NCI-H187 (cell line): ENCODE measurements at regions not wholly inside any gene's neighbourhood (a gene's known extent, or its start where the extent isn't known, plus 50 kb on each side); places are given as distances from the start of the nearest gene placed in this dataset.

Source experiments
- DNase-seq, 2 experiments: peaks; one replicate each; lab custom pipeline; 2025; lab: John Stamatoyannopoulos, UW

DNA sequence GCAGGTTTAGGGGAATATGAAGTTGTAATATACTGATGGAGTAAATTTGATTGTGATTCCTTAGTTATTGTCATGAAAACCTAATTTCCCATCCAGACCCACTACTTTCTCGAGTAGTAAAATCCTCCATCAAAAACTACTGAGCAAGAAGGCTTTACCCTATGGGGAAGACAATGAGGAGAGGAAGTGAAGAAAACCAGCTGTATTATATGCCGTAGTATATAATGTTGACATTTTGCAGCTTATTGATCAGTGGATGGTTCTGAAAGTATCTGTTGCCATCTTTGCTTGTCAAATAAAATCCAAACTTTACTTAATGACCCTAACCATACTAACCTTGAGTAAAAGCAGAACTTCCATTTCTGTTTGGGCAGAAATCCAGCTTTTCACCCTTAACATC, 292.8 kb upstream of the RAG2 start:
- no peak for DNase-seq

DNA sequence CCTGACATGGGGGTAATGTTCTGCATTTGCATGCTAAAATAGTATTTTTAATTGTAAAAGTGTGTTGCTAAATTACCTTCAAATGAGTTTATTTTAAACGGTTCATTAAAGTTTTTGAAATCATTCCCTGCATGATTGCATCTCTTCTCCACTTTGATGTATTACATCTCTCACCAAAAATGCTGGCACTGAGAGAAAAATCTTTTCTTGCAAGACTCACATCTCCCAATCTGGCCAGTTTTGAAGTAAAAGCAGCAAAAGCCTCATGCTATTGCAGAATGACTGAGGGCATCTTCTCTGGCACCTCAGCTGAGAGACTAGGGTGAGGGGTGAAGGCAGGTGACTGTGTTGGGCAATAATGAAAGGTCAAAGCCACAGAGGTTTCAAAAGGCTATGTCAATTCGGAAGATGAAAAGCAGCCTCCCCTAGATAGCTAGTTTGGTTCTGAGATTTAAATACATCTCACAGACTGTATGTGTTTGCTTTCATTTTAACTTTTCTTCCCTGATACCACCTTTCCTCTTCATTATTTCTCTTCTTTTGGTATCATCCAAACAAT, 292.2 kb upstream of the RAG2 start:
- DNase-seq, result no peak

DNA sequence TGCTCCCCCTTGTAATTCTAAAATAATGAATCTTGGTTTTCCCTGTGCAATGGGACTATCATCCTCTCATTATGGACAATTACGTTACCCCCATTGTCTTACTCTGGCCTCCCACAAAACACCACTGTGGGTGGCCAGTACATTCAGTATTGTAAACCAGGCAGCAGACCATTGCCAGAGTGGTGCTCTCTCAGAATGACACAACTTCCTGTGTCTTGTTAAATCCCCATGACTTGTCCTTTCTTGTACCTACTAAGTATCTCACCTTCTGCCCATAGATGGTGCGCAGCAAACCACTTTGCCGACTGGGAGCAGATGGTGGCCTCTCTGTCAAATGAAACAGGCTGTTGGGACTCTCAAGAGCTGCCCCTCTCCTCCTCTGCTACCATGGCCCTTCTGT, 287.1 kb upstream of the RAG2 start:
- DNase-seq, result no peak

DNA sequence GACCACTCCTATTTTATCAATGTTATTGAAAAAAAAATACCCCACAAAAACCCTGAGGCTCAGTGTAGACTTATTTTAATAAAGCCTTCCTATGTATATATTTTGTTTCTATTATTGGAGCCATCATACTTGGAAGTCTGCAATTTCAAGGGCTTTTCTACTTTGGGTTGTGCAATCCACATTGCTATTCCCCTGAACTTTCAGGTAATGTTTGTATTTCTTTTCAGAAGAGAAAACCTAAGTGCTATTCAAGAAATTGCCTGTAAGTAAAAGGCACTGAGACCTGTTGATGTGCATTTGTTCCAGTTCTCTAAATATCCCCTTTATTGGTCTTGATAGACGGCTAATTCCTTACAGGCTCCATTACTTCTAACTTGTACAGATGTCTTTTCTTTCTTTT, 280.7 kb upstream of the RAG2 start:
- no peak for DNase-seq

DNA sequence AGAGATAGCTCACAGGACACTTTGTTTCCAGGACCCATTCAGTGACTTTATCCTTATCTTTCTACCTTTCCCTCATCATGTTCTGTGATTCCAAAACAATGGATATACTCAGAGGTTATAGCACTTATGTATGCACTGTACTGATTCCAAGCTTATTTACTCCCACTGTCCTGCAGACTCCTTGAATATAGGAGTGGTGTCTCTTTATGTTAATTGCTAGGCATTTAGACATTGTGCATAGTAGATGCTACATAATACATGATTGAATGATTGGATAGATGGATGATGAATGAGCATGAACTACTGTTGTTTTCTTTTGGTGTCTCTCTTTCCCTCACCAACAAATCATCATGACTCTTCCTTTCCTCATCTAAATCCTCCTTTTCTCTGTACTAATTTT, 279.1 kb upstream of the RAG2 start:
- no peak for DNase-seq

DNA sequence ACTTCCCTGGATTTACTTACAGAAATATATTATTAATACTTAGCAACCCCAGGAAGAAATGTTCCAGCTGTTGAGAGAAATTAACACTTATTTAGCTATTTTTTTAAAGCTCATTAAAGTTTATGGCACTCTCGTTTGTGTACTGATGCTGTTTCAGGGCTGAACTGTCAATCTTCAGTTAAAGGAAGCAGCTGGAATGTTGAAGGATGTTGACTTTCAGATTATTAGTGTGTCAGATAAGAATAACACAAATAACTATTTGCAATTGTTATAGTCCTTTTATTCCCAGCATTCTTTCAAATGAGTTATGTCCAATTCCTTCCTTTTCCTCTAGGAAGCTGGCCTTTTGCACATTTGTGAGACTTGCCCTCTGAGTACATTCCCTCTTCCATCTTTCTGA, 278.2 kb upstream of the RAG2 start:
- no peak for DNase-seq

DNA sequence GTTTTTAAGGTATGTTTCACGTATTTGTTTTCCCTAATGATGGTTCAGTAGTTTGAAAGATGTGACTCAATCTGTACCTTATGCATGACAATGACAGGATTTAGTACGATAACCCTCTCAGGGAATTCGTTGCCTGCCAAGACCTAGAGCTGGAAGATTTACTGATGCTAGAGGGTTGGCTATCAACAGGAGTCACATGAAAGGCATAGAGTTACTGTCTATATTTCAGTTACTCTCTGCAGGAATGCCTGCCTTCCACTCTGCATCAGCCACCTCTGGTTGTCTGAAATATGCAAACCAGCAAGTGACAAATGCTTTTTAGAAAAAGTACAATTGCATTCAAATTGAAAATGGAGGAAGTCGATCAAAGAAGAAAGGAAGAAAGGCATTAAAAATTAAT, 276.3 kb upstream of the RAG2 start:
- no peak for DNase-seq

DNA sequence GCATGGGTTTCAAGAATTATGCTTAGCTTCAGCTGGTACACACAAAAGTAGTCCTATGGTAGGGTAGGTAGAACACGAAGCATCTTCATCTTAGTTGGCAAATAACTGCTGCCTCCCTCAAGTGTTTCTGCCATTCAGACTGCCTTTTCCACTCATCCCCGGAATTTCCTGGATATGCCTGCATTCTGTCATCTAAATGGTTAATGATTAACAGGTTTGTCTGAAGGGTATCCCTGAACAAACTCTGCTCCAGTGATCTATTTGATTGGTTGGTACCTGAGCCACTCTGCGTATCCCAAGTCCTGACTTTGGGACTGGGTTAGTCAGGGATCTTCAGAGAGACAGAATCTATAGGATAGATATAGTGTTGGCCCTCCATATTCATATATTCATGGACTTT, 272.3 kb upstream of the RAG2 start:
- DNase-seq, result no peak

DNA sequence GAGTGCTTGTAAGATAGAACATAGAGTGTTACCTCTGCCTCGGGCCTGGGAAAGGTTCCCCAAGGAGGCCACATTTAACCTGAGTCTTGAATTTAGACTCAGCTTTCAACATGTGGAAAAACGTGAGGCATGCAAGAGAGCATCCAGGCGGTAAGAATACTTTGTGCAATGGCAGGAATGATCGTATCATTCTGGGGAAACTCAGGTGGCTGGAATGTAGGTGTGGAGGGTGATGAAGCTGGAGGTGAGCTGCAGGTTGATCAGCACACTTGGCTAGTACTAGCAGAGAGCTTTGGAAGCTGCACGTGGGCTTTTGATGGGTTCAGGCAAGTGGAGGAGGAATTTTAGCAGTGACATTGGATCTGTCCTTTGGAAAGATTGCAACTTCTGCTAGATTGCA, 270.3 kb upstream of the RAG2 start:
- no peak for DNase-seq

DNA sequence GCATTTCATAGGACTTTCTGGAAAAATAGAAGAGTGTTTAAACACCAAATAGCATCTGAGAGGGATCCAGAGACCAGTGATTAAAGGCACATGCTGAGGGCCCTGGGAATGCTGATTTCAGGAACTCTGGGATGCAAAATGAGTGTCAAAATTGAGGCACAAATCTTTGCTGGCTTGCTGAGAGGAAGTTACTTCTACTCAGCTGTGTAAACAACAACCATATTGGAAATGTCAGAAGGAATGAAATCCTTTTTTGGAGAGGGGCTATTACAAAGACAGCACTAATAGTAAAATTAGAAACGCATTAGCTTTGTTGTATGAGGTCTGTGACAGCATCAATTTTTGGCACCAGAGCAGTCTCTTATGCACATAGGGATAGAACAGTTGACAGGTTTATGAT, 267.8 kb upstream of the RAG2 start:
- DNase-seq, result no peak

DNA sequence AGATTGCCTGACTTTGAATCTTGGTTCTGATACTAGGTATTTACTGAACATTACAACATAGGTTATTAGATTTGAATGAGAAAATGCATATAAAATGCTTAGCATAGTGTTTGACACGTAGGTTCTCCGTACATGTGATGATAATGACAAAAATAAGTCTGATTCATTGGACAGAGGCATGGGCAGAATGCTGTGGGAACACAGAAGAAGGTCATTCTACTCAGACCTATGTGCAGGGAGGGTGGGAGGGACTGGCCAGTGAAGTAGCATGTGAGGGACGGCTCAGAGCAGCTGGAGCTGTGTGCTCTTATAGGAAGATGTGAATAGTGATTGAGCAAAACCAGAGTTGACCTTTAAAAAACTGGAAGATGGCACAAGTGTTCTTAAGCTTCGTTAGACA, 256.8 kb upstream of the RAG2 start:
- DNase-seq, result no peak

DNA sequence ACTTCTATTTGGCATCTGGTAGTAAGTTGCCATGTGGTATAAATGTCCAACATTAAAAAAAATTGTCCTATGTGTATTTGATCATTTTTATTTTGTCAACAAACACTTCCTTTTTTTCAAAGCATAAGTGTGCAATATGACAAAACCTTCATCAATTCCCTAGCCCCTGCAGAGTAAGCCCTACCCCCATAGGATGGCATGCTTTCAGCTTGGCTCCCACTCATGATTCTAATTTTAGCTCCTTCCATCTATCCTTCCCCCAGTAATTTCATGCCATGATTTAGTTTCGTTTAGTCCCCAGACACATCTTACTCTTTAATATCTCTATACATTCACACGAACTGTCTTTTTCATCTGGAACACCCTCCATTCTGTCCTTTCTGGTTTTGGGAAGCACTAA, 250.6 kb upstream of the RAG2 start:
- DNase-seq, result no peak

DNA sequence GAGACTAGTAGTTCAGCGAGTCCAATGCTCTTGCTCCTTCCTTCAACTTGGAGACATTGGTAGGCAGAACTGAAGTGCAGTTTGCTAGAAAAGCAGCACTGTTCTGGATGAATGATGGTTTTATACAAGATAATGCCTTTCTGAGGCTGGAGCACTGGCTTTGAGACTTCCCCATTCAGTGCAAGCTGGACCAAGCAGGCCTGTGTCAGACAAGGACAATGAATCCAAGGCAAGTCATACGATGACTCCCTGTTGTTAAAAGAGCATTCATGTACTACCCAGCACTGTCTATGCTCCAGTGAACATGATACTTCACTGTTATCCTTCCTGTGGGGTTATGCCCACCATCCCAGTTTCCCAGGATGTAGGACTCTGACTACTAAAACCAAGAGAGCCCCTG, 242.3 kb upstream of the RAG2 start:
- no peak for DNase-seq

DNA sequence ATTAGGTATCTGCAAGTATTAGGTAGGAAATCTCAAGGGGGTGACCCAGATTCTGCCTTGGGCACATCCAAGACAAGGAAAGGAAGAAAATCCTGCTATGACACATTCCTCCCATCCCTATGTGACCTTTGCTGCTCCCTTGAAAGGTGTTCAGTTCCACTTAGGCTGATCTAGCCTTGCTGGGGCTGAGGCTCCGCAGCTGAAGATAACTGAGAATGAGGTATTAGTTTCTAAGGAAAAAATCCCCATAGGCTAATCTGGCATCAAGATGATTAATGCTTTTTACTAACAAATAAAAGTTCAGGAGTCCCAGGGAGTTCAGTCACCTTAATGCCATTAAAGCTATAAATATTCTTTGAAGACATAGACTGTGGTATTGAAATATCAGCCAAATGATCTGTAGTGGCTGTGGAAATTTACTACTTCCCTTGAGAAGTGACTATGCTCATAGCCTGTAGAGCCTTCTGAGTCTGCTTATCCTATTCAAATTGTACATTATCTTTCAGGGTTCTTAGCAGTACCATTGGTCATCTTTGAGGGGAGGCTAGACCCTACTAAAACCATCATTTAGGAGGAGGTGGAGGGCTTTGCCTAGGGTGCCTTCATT, 239.9 kb upstream of the RAG2 start:
- DNase-seq, result no peak

DNA sequence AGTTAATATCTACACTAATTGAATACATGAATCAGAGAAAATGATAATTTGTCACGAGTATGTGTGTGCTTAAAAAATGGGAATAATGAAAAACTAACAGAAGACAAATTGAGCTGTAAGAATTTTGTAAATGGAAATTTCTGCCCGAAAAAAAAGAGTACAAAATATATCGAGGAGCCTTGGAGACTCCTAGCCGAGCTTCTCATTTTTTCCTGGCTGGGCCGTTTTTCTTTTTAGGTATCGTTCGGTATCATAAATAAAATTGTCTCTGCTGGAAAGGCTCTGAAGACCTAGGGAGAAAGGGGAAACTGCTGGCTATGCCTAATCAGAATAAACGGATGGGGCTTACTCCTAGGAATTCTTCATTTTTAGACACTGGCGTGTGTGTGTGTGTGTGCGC, 227.2 kb upstream of the RAG2 start:
- no peak for DNase-seq

DNA sequence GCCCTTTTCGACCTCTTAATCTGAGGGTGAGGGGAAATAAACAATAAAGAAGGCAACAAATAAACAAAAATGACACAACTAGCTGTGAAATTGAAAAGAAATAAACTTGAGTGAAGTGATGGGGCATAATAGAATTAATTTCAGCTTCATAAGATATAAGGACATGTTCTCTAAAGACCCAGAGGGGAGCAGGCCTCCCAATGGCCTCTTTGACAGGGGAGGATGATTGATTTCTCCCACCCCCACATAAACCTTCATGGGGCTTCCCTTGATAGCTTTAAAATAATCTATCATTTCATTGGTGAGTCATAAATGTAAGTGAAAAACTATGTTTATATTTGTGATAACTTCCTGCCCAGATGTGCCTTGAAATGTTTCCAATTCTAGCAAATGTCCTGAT, 226.3 kb upstream of the RAG2 start:
- no peak for DNase-seq

DNA sequence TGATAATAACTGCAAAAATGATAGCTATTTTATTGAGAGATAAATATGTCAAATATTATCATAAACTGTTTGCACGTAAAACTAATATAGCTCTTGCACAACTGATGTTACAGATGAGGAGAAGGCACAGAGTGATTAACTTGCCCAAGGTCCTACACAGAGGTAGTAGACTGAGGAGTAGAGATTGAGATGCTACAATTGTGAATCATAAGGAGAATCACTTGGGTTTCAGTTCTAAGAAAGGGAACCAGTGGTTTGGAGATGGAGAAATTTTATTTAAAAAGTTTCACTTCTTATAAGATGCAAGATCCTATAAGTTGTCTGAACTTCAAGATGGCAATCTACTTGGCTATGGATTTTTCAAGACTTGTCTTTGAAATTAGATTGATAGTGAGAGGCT, 224.8 kb upstream of the RAG2 start:
- DNase-seq, result no peak

DNA sequence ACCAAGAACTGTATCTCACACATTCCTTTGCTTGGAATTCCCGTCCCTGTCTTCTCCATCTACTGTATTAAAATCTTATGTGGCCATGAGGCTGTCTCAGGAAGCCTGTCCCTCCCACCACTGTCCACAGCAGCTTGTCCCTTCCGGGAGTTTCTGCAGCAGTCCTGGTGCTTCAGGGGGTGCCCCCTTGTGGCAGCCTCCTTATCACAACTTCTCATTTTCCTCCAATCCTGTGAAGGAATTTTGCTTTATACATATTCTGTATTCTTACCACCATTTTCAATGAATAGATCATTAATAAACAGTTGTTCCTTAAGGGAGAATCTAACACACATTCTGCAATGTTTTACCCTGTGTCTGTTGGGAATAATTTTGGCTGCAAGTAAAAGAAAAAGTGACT, 220.4 kb upstream of the RAG2 start:
- DNase-seq, result no peak

DNA sequence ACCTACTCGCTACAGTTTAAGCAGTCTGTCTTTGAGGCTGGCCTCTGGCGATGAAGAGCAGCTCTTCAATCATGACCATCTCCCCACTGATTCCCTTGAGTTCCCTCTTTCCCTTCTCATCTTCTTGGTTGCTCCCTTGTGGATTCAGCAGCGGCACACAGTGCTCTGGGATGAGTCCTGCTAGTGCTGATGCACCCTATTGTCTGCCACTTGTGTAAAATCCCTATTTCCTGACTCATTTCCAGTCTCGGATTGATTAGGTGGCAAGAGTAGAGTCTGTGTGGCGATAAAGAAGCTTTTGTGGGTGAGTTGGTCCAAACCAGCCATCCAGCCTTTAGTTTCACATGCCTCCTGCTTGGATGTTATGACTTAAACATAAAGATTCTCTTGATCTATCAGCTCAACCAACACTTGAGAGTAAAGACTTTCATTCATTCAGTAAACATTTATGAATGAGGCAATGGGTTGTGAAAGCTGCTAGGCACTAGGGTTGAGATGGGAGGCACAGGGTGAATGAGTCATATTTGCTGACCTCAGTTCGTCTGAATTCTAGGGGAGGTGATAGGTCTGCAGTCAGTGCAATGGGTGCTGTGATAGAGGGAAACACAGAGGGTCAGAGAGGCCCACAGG, 219.4 kb upstream of the RAG2 start:
- no peak for DNase-seq

DNA sequence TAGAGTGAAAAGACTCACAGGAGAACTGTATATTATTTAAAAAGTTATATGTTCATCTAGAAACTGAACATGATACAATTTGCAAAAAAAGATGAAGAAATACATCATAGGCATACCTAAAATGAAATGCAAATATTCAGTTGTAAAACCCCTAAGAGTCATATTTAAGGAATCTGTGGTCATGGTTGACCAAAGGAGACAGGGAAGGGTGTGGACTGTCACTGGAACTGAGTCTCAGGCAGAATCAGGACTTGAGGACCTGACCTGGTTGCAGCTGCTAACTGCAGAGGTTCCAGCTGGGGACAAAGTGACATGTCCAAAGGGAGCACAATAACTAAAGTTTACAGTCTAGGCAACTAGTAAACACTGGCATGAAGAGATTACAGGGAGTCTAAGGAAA, 211.3 kb upstream of the RAG2 start:
- no peak for DNase-seq

DNA sequence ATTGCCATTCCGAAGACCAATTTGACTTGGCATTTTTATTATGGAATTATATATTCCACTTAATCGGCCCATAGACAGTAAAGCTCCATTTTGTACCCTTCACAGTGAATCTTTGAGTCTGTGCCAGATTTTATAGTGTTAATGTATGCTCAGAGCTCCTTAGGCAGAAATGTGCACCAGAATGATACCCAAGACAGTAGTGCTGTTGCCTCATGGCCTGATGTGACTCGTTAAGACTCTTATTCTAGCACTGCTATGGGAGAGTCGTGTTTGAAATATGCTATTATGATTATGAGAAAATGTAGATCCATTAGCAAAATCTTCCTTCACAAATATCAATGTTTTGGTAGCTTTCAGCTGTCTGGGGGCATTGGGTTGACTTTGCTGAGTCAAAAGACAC, 209.8 kb upstream of the RAG2 start:
- DNase-seq, result no peak

DNA sequence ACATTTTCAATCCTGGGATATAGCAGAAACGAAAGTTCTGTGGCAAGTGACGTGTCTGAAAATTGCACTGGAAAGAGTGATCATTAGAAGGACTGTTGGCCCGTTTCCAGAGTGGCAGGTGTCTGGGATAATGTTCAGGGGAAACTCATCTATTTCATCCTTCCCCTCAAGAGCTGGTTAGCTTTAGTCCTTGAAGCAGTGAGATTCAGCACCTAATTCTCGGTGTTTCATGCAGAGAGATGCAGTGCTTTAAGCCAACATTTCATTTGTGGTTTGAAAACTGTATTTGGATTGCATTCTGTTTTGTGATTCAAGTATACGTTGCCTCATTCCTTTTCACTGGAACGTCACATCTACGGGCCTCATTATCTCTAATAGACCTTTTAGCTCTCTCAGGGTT, 205.0 kb upstream of the RAG2 start:
- DNase-seq, result peak; percentile 19 to 32

DNA sequence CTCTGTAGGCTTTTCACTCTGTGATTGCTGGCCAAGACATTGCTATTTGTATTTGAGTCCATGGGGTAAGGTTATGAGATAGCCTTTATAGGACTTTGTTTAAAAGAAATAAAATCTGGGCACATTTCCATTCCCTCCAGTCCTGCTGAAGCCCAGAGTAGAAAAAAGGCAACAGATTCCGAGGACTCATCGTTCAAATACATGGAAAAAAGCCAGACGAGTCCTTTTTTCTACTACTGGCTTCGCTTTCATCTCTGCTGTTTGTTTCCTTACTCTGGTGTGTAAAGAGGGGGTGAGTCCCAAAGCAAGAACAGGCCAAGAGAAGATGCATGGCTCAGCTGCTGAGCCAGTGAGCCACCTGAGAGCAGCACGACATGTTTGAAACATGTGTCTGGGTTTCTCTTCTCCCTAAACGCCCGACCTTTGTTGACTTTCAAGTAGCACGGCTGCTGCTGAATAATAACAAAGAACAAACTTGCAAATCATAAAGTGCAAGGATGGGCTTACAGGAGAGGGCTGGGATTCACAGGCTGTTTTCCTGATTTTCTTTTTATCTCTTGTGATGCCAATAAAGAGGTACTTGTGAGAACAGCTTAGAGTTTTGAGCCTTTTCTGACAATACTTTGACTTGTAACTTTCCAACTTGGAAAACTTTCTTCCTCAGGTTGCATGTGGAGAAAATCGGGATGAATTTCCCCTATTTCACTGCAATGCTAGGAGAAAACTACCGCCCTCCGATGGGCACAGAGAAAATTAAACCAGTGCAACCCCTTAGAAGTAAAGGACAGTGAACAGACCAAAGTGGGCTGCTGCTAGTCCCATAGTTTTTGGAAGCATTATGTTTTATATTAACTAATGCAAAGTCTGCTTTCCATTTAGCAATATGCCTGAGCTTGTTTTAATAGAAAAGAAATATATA, 195.2 kb upstream of the RAG2 start:
- DNase-seq, result no peak
